ENCODE measurements at regions not wholly inside any gene's neighbourhood (a gene's known extent, or its start where the extent isn't known, plus 50 kb on each side); places are given as distances from the start of the nearest gene placed in this dataset.
"Not testable (repeated sequence)": the region's sequence is repeated elsewhere in the genome, so short reads cannot be mapped to it uniquely, and the experiment has no call there.

- no peak for DNase-seq
Observed at GRCh38 chr6:163768905-163769304, 354.4 kb downstream of the QKI start.

- no peak for DNase-seq
Observed at GRCh38 chr6:163766936-163767335, 352.4 kb downstream of the QKI start.

GRCh38 chr6:163765335-163765734 is 350.8 kb downstream of the QKI start:
- no peak for DNase-seq

- DNase-seq, result no peak
Observed at GRCh38 chr6:163764565-163764964, 350.0 kb downstream of the QKI start.

GRCh38 chr6:163761481-163761880 is 347.0 kb downstream of the QKI start:
- DNase-seq, result no peak

- DNase-seq, result no peak
Observed at GRCh38 chr6:163760860-163761259, 346.3 kb downstream of the QKI start.

GRCh38 chr6:163759542-163759941 is 345.0 kb downstream of the QKI start:
- no peak for DNase-seq

GRCh38 chr6:163757520-163757919 is 343.0 kb downstream of the QKI start:
- DNase-seq, result no peak

- DNase-seq, result no peak
Observed at GRCh38 chr6:163756079-163756478, 341.6 kb downstream of the QKI start.

GRCh38 chr6:163754866-163755265 is 340.3 kb downstream of the QKI start:
- DNase-seq, result no peak

GRCh38 chr6:163753430-163753829 is 338.9 kb downstream of the QKI start:
- no peak for DNase-seq

- DNase-seq, result no peak
Observed at GRCh38 chr6:163752446-163752845, 337.9 kb downstream of the QKI start.

- DNase-seq, result no peak
Observed at GRCh38 chr6:163751032-163751525, 336.6 kb downstream of the QKI start.

- no peak for DNase-seq
Observed at GRCh38 chr6:163750431-163751031, 336.0 kb downstream of the QKI start.

GRCh38 chr6:163748886-163749285 is 334.4 kb downstream of the QKI start:
- DNase-seq, result no peak

GRCh38 chr6:163748036-163748435 is 333.5 kb downstream of the QKI start:
- DNase-seq, result no peak

GRCh38 chr6:163747058-163747457 is 332.5 kb downstream of the QKI start:
- not testable (repeated sequence) for DNase-seq

- no peak for DNase-seq
Observed at GRCh38 chr6:163745536-163746400, 331.2 kb downstream of the QKI start.

GRCh38 chr6:163744256-163744925 is 329.9 kb downstream of the QKI start:
- no peak for DNase-seq

GRCh38 chr6:163743796-163744195 is 329.3 kb downstream of the QKI start:
- DNase-seq, result no peak

GRCh38 chr6:163741743-163742363 is 327.3 kb downstream of the QKI start:
- DNase-seq, result no peak

- no peak for DNase-seq
Observed at GRCh38 chr6:163741342-163741741, 326.8 kb downstream of the QKI start.
